Peyer's patch (tissue), 4 donors: ENCODE measurements at regions not wholly inside any gene's neighbourhood (a gene's known extent, or its start where the extent isn't known, plus 50 kb on each side); places are given as distances from the start of the nearest gene placed in this dataset.

Experiments used
- POLR2A ChIP-seq, 2 donors: fragments of 450-650 bp; IDR thresholded peaks; one replicate each; pipeline ENCODE4 v1.5.1; 2017; ENCODE audit warnings: antibody characterized with exemption in 2 of 2, mild to moderate bottlenecking in 2 of 2, moderate library complexity in 2 of 2
- TF ChIP-seq, protein P1 (sequence below), 6 experiments: fragments of 450-650 bp in 4 of 6; fragments of 200-600 bp in 2 of 6; sonication (generic) in 1 of 6; IDR thresholded peaks; one replicate each; pipeline ENCODE4 v1.5.1; 2017 to 2019; ENCODE audit warnings: antibody characterized with exemption in 6 of 6, mild to moderate bottlenecking in 3 of 6, moderate library complexity in 1 of 6

GRCh38 chr6:125434760-125435159 is 133.0 kb upstream of the HDDC2 start:
- TF ChIP-seq, protein P1, sequence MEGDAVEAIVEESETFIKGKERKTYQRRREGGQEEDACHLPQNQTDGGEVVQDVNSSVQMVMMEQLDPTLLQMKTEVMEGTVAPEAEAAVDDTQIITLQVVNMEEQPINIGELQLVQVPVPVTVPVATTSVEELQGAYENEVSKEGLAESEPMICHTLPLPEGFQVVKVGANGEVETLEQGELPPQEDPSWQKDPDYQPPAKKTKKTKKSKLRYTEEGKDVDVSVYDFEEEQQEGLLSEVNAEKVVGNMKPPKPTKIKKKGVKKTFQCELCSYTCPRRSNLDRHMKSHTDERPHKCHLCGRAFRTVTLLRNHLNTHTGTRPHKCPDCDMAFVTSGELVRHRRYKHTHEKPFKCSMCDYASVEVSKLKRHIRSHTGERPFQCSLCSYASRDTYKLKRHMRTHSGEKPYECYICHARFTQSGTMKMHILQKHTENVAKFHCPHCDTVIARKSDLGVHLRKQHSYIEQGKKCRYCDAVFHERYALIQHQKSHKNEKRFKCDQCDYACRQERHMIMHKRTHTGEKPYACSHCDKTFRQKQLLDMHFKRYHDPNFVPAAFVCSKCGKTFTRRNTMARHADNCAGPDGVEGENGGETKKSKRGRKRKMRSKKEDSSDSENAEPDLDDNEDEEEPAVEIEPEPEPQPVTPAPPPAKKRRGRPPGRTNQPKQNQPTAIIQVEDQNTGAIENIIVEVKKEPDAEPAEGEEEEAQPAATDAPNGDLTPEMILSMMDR (IDR thresholded peaks at IDR 0.05) = no peak
- no peak for TF ChIP-seq POLR2A (IDR thresholded peaks at IDR 0.05)
